GM12878 (cell line): ENCODE measurements at regions not wholly inside any gene's neighbourhood (a gene's known extent, or its start where the extent isn't known, plus 50 kb on each side); places are given as distances from the start of the nearest gene placed in this dataset.

ENCODE experiments used
- ATAC-seq: fragments of 200-7000 bp; cut with Tn5 transposase; 3 replicates; pipeline ENCODE4 v1.9.1; 2020; ENCODE audit warnings: mild to moderate bottlenecking, moderate library complexity
- BruUV-seq: library from RNA; stranded (reverse); fragments of 400-500 nt; replicated peaks from 2 replicates; lab custom pipeline; 2021; lab: Mats Ljungman, UMichigan
- CTCF ChIA-PET: fragments of 300-600 bp; sonication (Branson Sonifier 250); formaldehyde crosslinking; extraction: SDS; loops from one replicate; lab custom pipeline; 2021; ENCODE audit warnings: inconsistent platforms; lab: Yijun Ruan, JAX
- POLR2A ChIA-PET: fragments of 350-600 bp; formaldehyde crosslinking; extraction: SDS; loops from one replicate; lab custom pipeline; 2021; ENCODE audit warnings: inconsistent platforms; lab: Charles Lee
- RAD21 ChIA-PET: fragments of 300-600 bp; sonication (Branson Sonifier 250); formaldehyde crosslinking; loops from one replicate; lab custom pipeline; 2023; ENCODE audit warnings: antibody characterized with exemption; ENCODE audit not compliant: unreplicated experiment; lab: Charles Lee
- SMC1A ChIA-PET: fragments of 300-600 bp; sonication (Branson Sonifier 250); formaldehyde crosslinking; loops from one replicate; lab custom pipeline; 2023; ENCODE audit not compliant: unreplicated experiment, uncharacterized antibody; lab: Charles Lee
- DNase-seq: peaks from one replicate; pipeline ENCODE4 v3.0.0-alpha.2; 2011; ENCODE audit warnings: low read depth, low spot score
- FAIRE-seq: peaks from 3 replicates; lab custom pipeline; 2011; peaks lifted over from hg19 to GRCh38; lab: Jason Lieb, UNC
- H2AFZ ChIP-seq: 2 replicates; pipeline ENCODE4 v1.6.0; 2011; ENCODE audit warnings: low read depth, low read length, control low read depth; ENCODE audit not compliant: control insufficient read depth
- H3K27ac ChIP-seq: 2 replicates; pipeline ENCODE4 v1.5.1; 2011; ENCODE audit warnings: control low read depth; ENCODE audit not compliant: control insufficient read depth, insufficient read depth
- H3K27me3 ChIP-seq, 2 experiments: replicated peaks in 1 of 2; 2 replicates each; pipeline versions ENCODE4 v1.6.0 to v1.6.1; 2011; ENCODE audit warnings: low read length in 1 of 2; ENCODE audit not compliant: control insufficient read depth in 2 of 2, insufficient read depth in 2 of 2
- H3K36me3 ChIP-seq, 2 experiments: 2 replicates each; pipeline ENCODE4 v1.5.1; 2011; ENCODE audit warnings: low read length in 1 of 2; ENCODE audit not compliant: control insufficient read depth in 2 of 2, insufficient read depth in 2 of 2
- H3K4me1 ChIP-seq: 2 replicates; pipeline ENCODE4 v1.6.1; 2011; ENCODE audit warnings: mild to moderate bottlenecking, low read length, moderate library complexity, mixed read lengths; ENCODE audit not compliant: control insufficient read depth, insufficient read depth
- H3K4me2 ChIP-seq: 2 replicates; pipeline ENCODE4 v1.6.0; 2011; ENCODE audit warnings: control low read depth; ENCODE audit not compliant: control insufficient read depth, insufficient read depth
- H3K4me3 ChIP-seq: fragments of 200-600 bp; sonication (generic); 2 replicates; pipeline ENCODE4 v1.5.1; 2016
- H3K79me2 ChIP-seq: 2 replicates; pipeline ENCODE4 v1.6.0; 2011; ENCODE audit warnings: low read length; ENCODE audit not compliant: control insufficient read depth, insufficient read depth
- H3K9ac ChIP-seq: 2 replicates; pipeline ENCODE4 v1.8.0; 2011; ENCODE audit warnings: low read length, control low read depth, mixed read lengths; ENCODE audit not compliant: control insufficient read depth, insufficient read depth
- H3K9me3 ChIP-seq: replicated peaks from 3 replicates; pipeline ENCODE4 v1.5.1; 2011; ENCODE audit warnings: mild to moderate bottlenecking, low read length; ENCODE audit not compliant: control insufficient read depth, insufficient read depth
- H4K20me1 ChIP-seq: 2 replicates; pipeline ENCODE4 v1.6.0; 2011; ENCODE audit not compliant: control insufficient read depth, insufficient read depth
- CBX5 ChIP-seq: sonication (generic); IDR thresholded peaks from 2 replicates; pipeline ENCODE4 v1.6.1; 2016; ENCODE audit warnings: low read depth, moderate library complexity, mild to moderate bottlenecking, inconsistent platforms
- CEBPB ChIP-seq, 2 experiments: fragments of 150-350 bp in 1 of 2; IDR thresholded peaks; 2 replicates each; pipeline ENCODE4 v1.6.1; 2012 to 2014; ENCODE audit warnings: low read depth in 2 of 2, low read length in 2 of 2, borderline replicate concordance in 1 of 2, inconsistent platforms in 1 of 2
- FOXM1 ChIP-seq: IDR thresholded peaks from 2 replicates; pipeline ENCODE4 v1.6.1; 2012; ENCODE audit warnings: low read depth, mild to moderate bottlenecking, inconsistent platforms, low read length, moderate library complexity
- GABPA ChIP-seq: IDR thresholded peaks from 2 replicates; pipeline ENCODE4 v1.6.1; 2014; ENCODE audit warnings: antibody characterized with exemption, low read depth, mild to moderate bottlenecking, inconsistent platforms
- IKZF1 ChIP-seq: fragments of 450-650 bp; conservative IDR thresholded peaks from 2 replicates; pipeline ENCODE4 v1.6.1; 2017; ENCODE audit warnings: antibody characterized with exemption, mild to moderate bottlenecking
- NFYA ChIP-seq: IDR thresholded peaks from 2 replicates; pipeline ENCODE4 v1.6.1; 2011; ENCODE audit warnings: low read depth, mild to moderate bottlenecking, low read length, improper control_type of control experiment, borderline replicate concordance
- NR2C1 ChIP-seq: fragments of 450-650 bp; IDR thresholded peaks from 2 replicates; pipeline ENCODE4 v1.6.1; 2017; ENCODE audit warnings: antibody characterized with exemption, mild to moderate bottlenecking, moderate library complexity
- POLR2AphosphoS5 ChIP-seq: IDR thresholded peaks from 2 replicates; pipeline ENCODE4 v1.6.1; 2011; ENCODE audit warnings: mild to moderate bottlenecking, low read length, inconsistent platforms
- POU2F2 ChIP-seq: IDR thresholded peaks from 3 replicates; pipeline ENCODE4 v1.6.1; 2011; ENCODE audit warnings: low read depth, mild to moderate bottlenecking, low read length, borderline replicate concordance
- RUNX3 ChIP-seq: IDR thresholded peaks from 2 replicates; pipeline ENCODE4 v1.6.1; 2012; ENCODE audit warnings: low read length, inconsistent platforms
- STAT3 ChIP-seq: IDR thresholded peaks from 2 replicates; pipeline ENCODE4 v1.6.1; 2011; ENCODE audit warnings: low read depth, low read length, improper control_type of control experiment
- TCF12 ChIP-seq: IDR thresholded peaks from 2 replicates; pipeline ENCODE4 v1.6.1; 2011; ENCODE audit warnings: low read depth, mild to moderate bottlenecking, low read length
- TCF3 ChIP-seq: IDR thresholded peaks from 2 replicates; pipeline ENCODE4 v1.6.1; 2012; ENCODE audit warnings: low read depth, mild to moderate bottlenecking, low read length, borderline replicate concordance; ENCODE audit not compliant: insufficient read depth
- ZNF274 ChIP-seq: IDR thresholded peaks from one replicate; pipeline ENCODE4 v1.8.0; 2011; ENCODE audit not compliant: insufficient read length, insufficient read depth
- WGBS: methylation state at CpG from one replicate; pipeline ENCODE4 v1.1.6; 2016; ENCODE audit warnings: low lambda C conversion rate; ENCODE audit not compliant: insufficient replicate concordance, insufficient coverage; ENCODE audit errors: missing lambda C conversion rate; 5-methylcytosine and 5-hydroxymethylcytosine counted together
- in situ Hi-C: fragments of 300-500 bp; cut with MboI; formaldehyde crosslinking; loops from 9 replicates; pipeline ENCODE4 v1.14.3; 2018; ENCODE audit warnings: mixed read lengths
- intact Hi-C: fragments of 100-400 bp; cut with micrococcal nuclease; formaldehyde crosslinking; loops from one replicate; pipeline ENCODE4 v1.14.2; 2022; ENCODE audit not compliant: unreplicated experiment
- TF ChIP-seq, protein P1 (sequence below): fragments of 450-650 bp; IDR thresholded peaks from 2 replicates; pipeline ENCODE4 v1.6.1; 2016; ENCODE audit warnings: mild to moderate bottlenecking
- TF ChIP-seq, protein P2 (sequence below): fragments of 450-650 bp; IDR thresholded peaks from 2 replicates; pipeline ENCODE4 v1.6.1; 2017; ENCODE audit warnings: low read depth, mild to moderate bottlenecking, moderate library complexity
- TF ChIP-seq, protein P3 (sequence below): fragments of 150-350 bp; IDR thresholded peaks from 2 replicates; pipeline ENCODE4 v1.6.1; 2014; ENCODE audit warnings: mild to moderate bottlenecking, low read depth, low read length

DNA sequence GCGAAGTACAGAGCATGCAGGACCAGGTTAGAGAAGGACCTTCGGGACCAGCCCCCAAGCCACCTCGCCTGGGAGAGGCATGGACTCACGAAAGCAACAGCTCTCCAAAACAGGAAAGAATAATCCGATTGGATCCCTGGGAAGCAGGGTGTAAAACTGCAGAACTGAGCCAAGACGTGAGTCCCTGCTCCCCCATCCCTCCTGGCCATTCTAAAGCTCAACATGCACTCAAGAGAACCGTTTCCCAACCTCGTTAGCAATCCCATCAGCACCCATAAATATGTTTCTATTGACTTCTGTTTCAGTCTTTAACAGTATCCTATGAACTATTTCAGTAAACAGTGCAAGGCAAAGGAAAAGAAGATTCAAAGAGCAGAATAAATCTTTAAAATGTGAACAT, 167.0 kb downstream of the COPRS start:
- DNase-seq = no peak
- H3K27me3 ChIP-seq = peaks cover 0 to 2% of the 10 kb centered on the region in 2 experiments; a peak in 2 of 4 replicates
- no peak for FAIRE-seq
- no TSS peak for BruUV-seq
- ATAC-seq = no peak
- intact Hi-C loops (no loop called here), in situ Hi-C loops (no loop called here)
- H2AFZ ChIP-seq = no peak overlapping the region
- H3K36me3 ChIP-seq = no peaks in the 10 kb centered on the region
- H3K79me2 ChIP-seq = no peaks in the 10 kb centered on the region
- H3K4me1 ChIP-seq = no peaks in the 10 kb centered on the region
- H3K9ac ChIP-seq = no peak overlapping the region
- no peak overlapping the region for H3K4me3 ChIP-seq
- POLR2A ChIA-PET = interaction anchor here (0.5 kb wide), 1 partner anchor 157 kb away, joined by 3 read pairs; no protein-coding TSS in a partner anchor
- no peak overlapping the region for H3K4me2 ChIP-seq
- no peaks in the 10 kb centered on the region for H3K9me3 ChIP-seq
- CTCF ChIA-PET = interaction anchor here (0.6 kb wide), 1 partner anchor 122 kb away, joined by 3 read pairs; no protein-coding TSS in a partner anchor
- no peak for TF ChIP-seq STAT3
- TF ChIP-seq, protein P1, sequence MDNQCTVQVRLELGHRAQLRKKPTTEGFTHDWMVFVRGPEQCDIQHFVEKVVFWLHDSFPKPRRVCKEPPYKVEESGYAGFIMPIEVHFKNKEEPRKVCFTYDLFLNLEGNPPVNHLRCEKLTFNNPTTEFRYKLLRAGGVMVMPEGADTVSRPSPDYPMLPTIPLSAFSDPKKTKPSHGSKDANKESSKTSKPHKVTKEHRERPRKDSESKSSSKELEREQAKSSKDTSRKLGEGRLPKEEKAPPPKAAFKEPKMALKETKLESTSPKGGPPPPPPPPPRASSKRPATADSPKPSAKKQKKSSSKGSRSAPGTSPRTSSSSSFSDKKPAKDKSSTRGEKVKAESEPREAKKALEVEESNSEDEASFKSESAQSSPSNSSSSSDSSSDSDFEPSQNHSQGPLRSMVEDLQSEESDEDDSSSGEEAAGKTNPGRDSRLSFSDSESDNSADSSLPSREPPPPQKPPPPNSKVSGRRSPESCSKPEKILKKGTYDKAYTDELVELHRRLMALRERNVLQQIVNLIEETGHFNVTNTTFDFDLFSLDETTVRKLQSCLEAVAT = no peak
- no peak for TF ChIP-seq IKZF1
- no peak for TF ChIP-seq GABPA
- no peak for TF ChIP-seq TCF3
- no peak for TF ChIP-seq CEBPB (IDR thresholded peaks at IDR 0.05; ENCODE audit: borderline replicate concordance in 1 of 2, low read depth in 2 of 2, low read length in 2 of 2)
- no peak for TF ChIP-seq TCF12
- TF ChIP-seq, protein P2, sequence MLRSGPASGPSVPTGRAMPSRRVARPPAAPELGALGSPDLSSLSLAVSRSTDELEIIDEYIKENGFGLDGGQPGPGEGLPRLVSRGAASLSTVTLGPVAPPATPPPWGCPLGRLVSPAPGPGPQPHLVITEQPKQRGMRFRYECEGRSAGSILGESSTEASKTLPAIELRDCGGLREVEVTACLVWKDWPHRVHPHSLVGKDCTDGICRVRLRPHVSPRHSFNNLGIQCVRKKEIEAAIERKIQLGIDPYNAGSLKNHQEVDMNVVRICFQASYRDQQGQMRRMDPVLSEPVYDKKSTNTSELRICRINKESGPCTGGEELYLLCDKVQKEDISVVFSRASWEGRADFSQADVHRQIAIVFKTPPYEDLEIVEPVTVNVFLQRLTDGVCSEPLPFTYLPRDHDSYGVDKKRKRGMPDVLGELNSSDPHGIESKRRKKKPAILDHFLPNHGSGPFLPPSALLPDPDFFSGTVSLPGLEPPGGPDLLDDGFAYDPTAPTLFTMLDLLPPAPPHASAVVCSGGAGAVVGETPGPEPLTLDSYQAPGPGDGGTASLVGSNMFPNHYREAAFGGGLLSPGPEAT = no peak
- no peak for TF ChIP-seq NFYA
- no peak for TF ChIP-seq NR2C1
- TF ChIP-seq, protein P3, sequence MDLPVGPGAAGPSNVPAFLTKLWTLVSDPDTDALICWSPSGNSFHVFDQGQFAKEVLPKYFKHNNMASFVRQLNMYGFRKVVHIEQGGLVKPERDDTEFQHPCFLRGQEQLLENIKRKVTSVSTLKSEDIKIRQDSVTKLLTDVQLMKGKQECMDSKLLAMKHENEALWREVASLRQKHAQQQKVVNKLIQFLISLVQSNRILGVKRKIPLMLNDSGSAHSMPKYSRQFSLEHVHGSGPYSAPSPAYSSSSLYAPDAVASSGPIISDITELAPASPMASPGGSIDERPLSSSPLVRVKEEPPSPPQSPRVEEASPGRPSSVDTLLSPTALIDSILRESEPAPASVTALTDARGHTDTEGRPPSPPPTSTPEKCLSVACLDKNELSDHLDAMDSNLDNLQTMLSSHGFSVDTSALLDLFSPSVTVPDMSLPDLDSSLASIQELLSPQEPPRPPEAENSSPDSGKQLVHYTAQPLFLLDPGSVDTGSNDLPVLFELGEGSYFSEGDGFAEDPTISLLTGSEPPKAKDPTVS = no peak
- TF ChIP-seq RUNX3 = no peak
- TF ChIP-seq POU2F2 = no peak
- TF ChIP-seq POLR2AphosphoS5 = no peak
- TF ChIP-seq FOXM1 = no peak
- TF ChIP-seq CBX5 = no peak
- no peak for TF ChIP-seq ZNF274
- no peak overlapping the region for H3K27ac ChIP-seq
- SMC1A ChIA-PET = interaction anchor here (1.0 to 1.3 kb wide), 2 partner anchors 46 to 81 kb away, joined by 3 read pairs; no protein-coding TSS in a partner anchor
- H4K20me1 ChIP-seq = no peaks in the 10 kb centered on the region
- WGBS = 12% methylated on average over 8 of the region's 8 CpGs
- RAD21 ChIA-PET = no interaction called here
